ENCODE measurements at regions not wholly inside any gene's neighbourhood (a gene's known extent, or its start where the extent isn't known, plus 50 kb on each side); places are given as distances from the start of the nearest gene placed in this dataset.
A peak's percentile ranks its signal among the peaks of the same experiment; 100 is the strongest.

- H3K4me3 ChIP-seq (ENCODE audit: low read depth in 2 of 2, low read length in 1 of 2), result no peak overlapping the region
- DNase-seq, result peak; percentile 58
- no peaks in the 10 kb centered on the region for H3K9me2 ChIP-seq
- H3K9me3 ChIP-seq, result no peaks in the 10 kb centered on the region
- 23% methylated on average over 2 of the region's 2 CpGs for WGBS (ENCODE audit: low lambda C conversion rate)
- H2AFZ ChIP-seq (ENCODE audit: low read depth), result peak overlapping the region; percentile 4; the same call in 1 of the 2 replicates
- no peak overlapping the region for H3K9ac ChIP-seq
- H3K79me2 ChIP-seq (ENCODE audit: insufficient read depth), result no peaks in the 10 kb centered on the region
- no peak for TF ChIP-seq MEF2A (IDR thresholded peaks at IDR 0.05; ENCODE audit: borderline replicate concordance, low read depth)
- TF ChIP-seq POLR2AphosphoS5 (IDR thresholded peaks at IDR 0.05; ENCODE audit: low read depth, low read length), result peak; percentile 62
- peak; percentile 67 for TF ChIP-seq TCF12 (IDR thresholded peaks at IDR 0.05)
- TF ChIP-seq EP300 (IDR thresholded peaks at IDR 0.05; ENCODE audit: borderline replicate concordance in 1 of 2, low read depth in 1 of 2, low read length in 1 of 2), result peak in 1 of 2 experiments; percentile 99; a peak in 2 of 4 replicates
- TF ChIP-seq RCOR1 (IDR thresholded peaks at IDR 0.05; ENCODE audit: low read length), result peak; percentile 97
- TF ChIP-seq FOXJ3 (CRISPR knock-in tag; IDR thresholded peaks at IDR 0.05), result peak; percentile 74
- TF ChIP-seq, protein P1, sequence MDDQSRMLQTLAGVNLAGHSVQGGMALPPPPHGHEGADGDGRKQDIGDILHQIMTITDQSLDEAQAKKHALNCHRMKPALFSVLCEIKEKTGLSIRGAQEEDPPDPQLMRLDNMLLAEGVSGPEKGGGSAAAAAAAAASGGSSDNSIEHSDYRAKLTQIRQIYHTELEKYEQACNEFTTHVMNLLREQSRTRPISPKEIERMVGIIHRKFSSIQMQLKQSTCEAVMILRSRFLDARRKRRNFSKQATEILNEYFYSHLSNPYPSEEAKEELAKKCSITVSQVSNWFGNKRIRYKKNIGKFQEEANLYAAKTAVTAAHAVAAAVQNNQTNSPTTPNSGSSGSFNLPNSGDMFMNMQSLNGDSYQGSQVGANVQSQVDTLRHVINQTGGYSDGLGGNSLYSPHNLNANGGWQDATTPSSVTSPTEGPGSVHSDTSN (IDR thresholded peaks at IDR 0.05), result peak; percentile 22; the same call in 1 of the 2 replicates
- 0 out of 2 replicates have a peak, but pooled peaks have one; percentile 10 for TF ChIP-seq SMC3 (IDR thresholded peaks at IDR 0.05; ENCODE audit: low read depth, low read length)
- no peak for TF ChIP-seq EZH2phosphoT487 (IDR thresholded peaks at IDR 0.05; ENCODE audit: borderline replicate concordance, low read depth)
- TF ChIP-seq CHD2 (IDR thresholded peaks at IDR 0.05; ENCODE audit: low read length, partially characterized antibody), result peak; percentile 82
- peak; percentile 97 for TF ChIP-seq GATA2 (CRISPR knock-in tag; IDR thresholded peaks at IDR 0.05)
- peak; percentile 80 for TF ChIP-seq MXI1 (IDR thresholded peaks at IDR 0.05; ENCODE audit: low read depth, low read length)
- peak; percentile 51 for TF ChIP-seq RAD21 (IDR thresholded peaks at IDR 0.05; ENCODE audit: low read length)
- no peak for TF ChIP-seq JUND (IDR thresholded peaks at IDR 0.05)
- TF ChIP-seq TEAD4 (IDR thresholded peaks at IDR 0.05; ENCODE audit: borderline replicate concordance, insufficient read depth), result peak; percentile 55; the same call in 1 of the 2 replicates
- H3K36me3 ChIP-seq (replicated peaks in 1 of 2; ENCODE audit: control insufficient read depth in 1 of 2, insufficient read depth in 2 of 2, low read length in 1 of 2), result no peaks in the 10 kb centered on the region
- ChIA-PET CTCF (interaction anchor here (0.6 to 1.6 kb wide), 3 partner anchors 10 to 155 kb away, joined by 3 to 5 read pairs (median 3); no protein-coding TSS in a partner anchor), POLR2A (interaction anchor here (1.0 kb wide), 1 partner anchor 251 kb away, joined by 3 read pairs; no protein-coding TSS in a partner anchor)
- no peak overlapping the region for H3K4me2 ChIP-seq
- no peaks in the 10 kb centered on the region for H4K20me1 ChIP-seq (ENCODE audit: insufficient read depth)
- peak overlapping the region in 1 of 2 experiments; percentile 92; a peak in 2 of 4 replicates for H3K27ac ChIP-seq (ENCODE audit: low read depth in 2 of 2, low read length in 1 of 2)
- no peaks in the 10 kb centered on the region for H3F3A ChIP-seq (replicated peaks; ENCODE audit: insufficient read depth)
- no peaks in the 10 kb centered on the region for H3K27me3 ChIP-seq (ENCODE audit: insufficient read depth)
- peaks cover 0 to 7% of the 10 kb centered on the region in 2 experiments; a peak in 2 of 4 replicates for H3K4me1 ChIP-seq (ENCODE audit: control insufficient read depth in 1 of 2, insufficient read depth in 2 of 2, low read depth in 1 of 2, low read length in 1 of 2)
Measured at GRCh38 chr2:142270291-142270690, 139.5 kb upstream of the LRP1B start.

- Histone ChIP-seq H3K36me3 (replicated peaks in 1 of 2; ENCODE audit: control insufficient read depth in 1 of 2, insufficient read depth in 2 of 2, low read length in 1 of 2) (no peaks in the 10 kb centered on the region), H3K9me2 (no peaks in the 10 kb centered on the region), H3K27me3 (ENCODE audit: insufficient read depth) (no peaks in the 10 kb centered on the region), H3K4me1 (ENCODE audit: control insufficient read depth in 1 of 2, insufficient read depth in 2 of 2, low read depth in 1 of 2, low read length in 1 of 2) (peaks cover 0 to 4% of the 10 kb centered on the region in 2 experiments; a peak in 1 of 4 replicates), H2AFZ (ENCODE audit: low read depth) (no peak overlapping the region), H4K20me1 (ENCODE audit: insufficient read depth) (no peaks in the 10 kb centered on the region), H3F3A (replicated peaks; ENCODE audit: insufficient read depth) (no peaks in the 10 kb centered on the region), H3K4me2 (no peak overlapping the region), H3K9me3 (no peaks in the 10 kb centered on the region), H3K27ac (ENCODE audit: low read depth in 2 of 2, low read length in 1 of 2) (no peak overlapping the region), H3K9ac (no peak overlapping the region), H3K79me2 (ENCODE audit: insufficient read depth) (no peaks in the 10 kb centered on the region), H3K4me3 (ENCODE audit: low read depth in 2 of 2, low read length in 1 of 2) (no peak overlapping the region)
- 86% methylated on average over 5 of the region's 5 CpGs for WGBS (ENCODE audit: low lambda C conversion rate)
- ChIA-PET POLR2A (no interaction called here), CTCF (no interaction called here)
- no peak for DNase-seq
- TF ChIP-seq ZBTB33 (IDR thresholded peaks at IDR 0.05; ENCODE audit: borderline replicate concordance, low read depth) (no peak), EZH2phosphoT487 (IDR thresholded peaks at IDR 0.05; ENCODE audit: borderline replicate concordance, low read depth) (no peak), SMC3 (IDR thresholded peaks at IDR 0.05; ENCODE audit: low read depth, low read length) (no peak), JUND (IDR thresholded peaks at IDR 0.05) (no peak), EP300 (IDR thresholded peaks at IDR 0.05; ENCODE audit: borderline replicate concordance in 1 of 2, low read depth in 1 of 2, low read length in 1 of 2) (no peak), RCOR1 (IDR thresholded peaks at IDR 0.05; ENCODE audit: low read length) (no peak), RFX5 (IDR thresholded peaks at IDR 0.05; ENCODE audit: low read length) (no peak), GATA2 (CRISPR knock-in tag; IDR thresholded peaks at IDR 0.05) (no peak), POLR2AphosphoS5 (IDR thresholded peaks at IDR 0.05; ENCODE audit: low read depth, low read length) (no peak), FOXJ3 (CRISPR knock-in tag; IDR thresholded peaks at IDR 0.05) (no peak), FOSL2 (IDR thresholded peaks at IDR 0.05; ENCODE audit: borderline replicate concordance, low read depth) (no peak), GABPA (IDR thresholded peaks at IDR 0.05; ENCODE audit: low read depth) (no peak), TAF1 (IDR thresholded peaks at IDR 0.05; ENCODE audit: borderline replicate concordance, low read depth, low read length) (no peak), USF1 (IDR thresholded peaks at IDR 0.05; ENCODE audit: borderline replicate concordance, low read depth) (no peak), TCF12 (IDR thresholded peaks at IDR 0.05) (no peak), SIN3A (IDR thresholded peaks at IDR 0.05; ENCODE audit: borderline replicate concordance, low read depth, low read length) (no peak)
- TF ChIP-seq, protein P2, sequence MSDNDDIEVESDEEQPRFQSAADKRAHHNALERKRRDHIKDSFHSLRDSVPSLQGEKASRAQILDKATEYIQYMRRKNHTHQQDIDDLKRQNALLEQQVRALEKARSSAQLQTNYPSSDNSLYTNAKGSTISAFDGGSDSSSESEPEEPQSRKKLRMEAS (IDR thresholded peaks at IDR 0.05; ENCODE audit: low read depth), result no peak
Measured at GRCh38 chr2:142259356-142259755, 128.5 kb upstream of the LRP1B start.
